ENCODE measurements at regions not wholly inside any gene's neighbourhood (a gene's known extent, or its start where the extent isn't known, plus 50 kb on each side); places are given as distances from the start of the nearest gene placed in this dataset.
A peak's percentile ranks its signal among the peaks of the same experiment; 100 is the strongest.

DNA sequence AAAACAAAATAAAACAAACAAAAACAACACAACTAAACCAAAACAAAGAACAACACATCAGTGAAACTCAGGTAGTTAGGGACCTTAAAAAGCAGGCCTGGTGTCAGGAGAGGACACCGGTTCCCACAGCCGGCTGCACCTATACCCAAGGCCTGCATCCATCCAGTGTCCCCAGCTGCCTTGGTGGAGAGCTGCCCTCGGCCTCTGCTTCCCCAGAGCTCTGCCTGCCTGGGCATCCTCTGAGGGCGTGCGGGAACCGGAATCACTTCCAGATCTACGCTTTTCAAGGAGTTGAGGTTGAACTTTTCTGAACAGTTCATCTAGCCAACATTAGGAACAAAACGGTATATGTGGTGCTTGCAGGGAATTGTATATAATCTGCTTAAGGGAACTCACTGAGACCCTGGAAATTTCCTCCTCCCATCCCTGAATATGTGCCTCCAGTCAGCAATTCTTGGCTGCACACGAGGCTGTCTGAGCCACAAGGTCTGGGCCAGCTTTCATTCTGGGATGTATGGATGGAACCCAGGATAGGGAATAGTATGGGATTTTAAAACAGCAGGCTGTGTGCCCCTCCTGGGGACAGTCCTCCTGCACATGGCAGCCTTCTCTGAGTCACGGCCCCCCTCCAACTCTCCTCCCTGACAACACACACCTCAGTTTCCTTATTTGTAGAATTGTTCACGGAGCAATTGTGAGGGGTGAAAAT, 319.0 kb upstream of the RTL1 start:
- Histone ChIP-seq H3K9ac (ENCODE audit: low read depth in 2 of 2, low read length in 2 of 2) (no peak overlapping the region), H3K4me1 (no peaks in the 10 kb centered on the region), H3K9me3 (no peaks in the 10 kb centered on the region), H3K36me3 (no peaks in the 10 kb centered on the region), H3K4me3 (no peak overlapping the region), H3K27ac (no peak overlapping the region), H3K27me3 (no peaks in the 10 kb centered on the region)
- peak; percentile 7 for DNase-seq
- no peak for TF ChIP-seq CTCF (IDR thresholded peaks at IDR 0.05)
- intact Hi-C loops (cut with DNase I): no loop called here

- intact Hi-C loops (cut with DNase I): no loop called here
- no peaks in the 10 kb centered on the region for H3K9me3 ChIP-seq
- H3K4me1 ChIP-seq: no peaks in the 10 kb centered on the region
- DNase-seq: peak; percentile 9
- H3K27me3 ChIP-seq: no peaks in the 10 kb centered on the region
- no peak overlapping the region for H3K4me3 ChIP-seq
- H3K9ac ChIP-seq (ENCODE audit: low read depth in 2 of 2, low read length in 2 of 2): no peak overlapping the region
- H3K36me3 ChIP-seq: no peaks in the 10 kb centered on the region
- TF ChIP-seq CTCF (IDR thresholded peaks at IDR 0.05): no peak
- H3K27ac ChIP-seq: no peak overlapping the region
Observed at GRCh38 chr14:101223127-101223526, 319.6 kb upstream of the RTL1 start.

DNA sequence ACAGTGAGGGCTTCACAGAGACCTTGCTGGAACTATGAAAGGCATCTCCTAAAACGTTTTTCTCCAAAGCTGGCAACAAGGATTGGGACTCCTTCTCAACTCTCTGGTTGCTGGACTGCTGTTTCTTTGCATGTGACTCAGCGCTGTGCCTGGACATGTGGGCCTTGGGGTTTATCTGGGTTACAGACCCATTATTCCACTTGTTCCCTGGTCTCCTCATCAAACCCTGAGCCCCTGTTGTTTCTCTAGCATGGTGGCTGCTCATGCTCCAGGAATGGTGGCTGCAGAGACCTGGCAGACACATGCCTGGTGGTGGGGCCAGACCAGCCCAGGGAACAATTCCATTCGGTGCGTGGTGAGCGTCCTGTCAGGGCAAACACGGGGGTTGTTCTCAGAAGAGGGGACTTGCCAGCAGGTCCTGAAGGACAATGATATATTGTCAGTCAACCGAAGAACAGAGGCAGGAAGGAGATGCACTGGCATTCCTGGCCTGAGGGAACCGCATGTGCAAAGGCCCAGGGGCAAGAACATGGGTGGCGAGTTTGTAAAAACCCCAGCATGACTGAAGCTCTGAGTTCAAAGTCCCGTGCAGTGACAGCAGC, 320.1 kb upstream of the RTL1 start:
- no peak for TF ChIP-seq CTCF (IDR thresholded peaks at IDR 0.05)
- intact Hi-C loops (cut with DNase I): no loop called here
- DNase-seq: peak; percentile 12
- Histone ChIP-seq H3K27ac (no peak overlapping the region), H3K36me3 (no peaks in the 10 kb centered on the region), H3K9me3 (no peaks in the 10 kb centered on the region), H3K9ac (ENCODE audit: low read depth in 2 of 2, low read length in 2 of 2) (no peak overlapping the region), H3K4me1 (no peaks in the 10 kb centered on the region), H3K4me3 (no peak overlapping the region), H3K27me3 (no peaks in the 10 kb centered on the region)

- intact Hi-C loops (cut with DNase I): no loop called here
- H3K4me3 ChIP-seq: no peak overlapping the region
- no peaks in the 10 kb centered on the region for H3K9me3 ChIP-seq
- no peaks in the 10 kb centered on the region for H3K4me1 ChIP-seq
- peak overlapping the region in 1 of 2 donors; percentile 12 for H3K9ac ChIP-seq (ENCODE audit: low read depth in 2 of 2, low read length in 2 of 2)
- peak; percentile 11 for DNase-seq
- TF ChIP-seq CTCF (IDR thresholded peaks at IDR 0.05): no peak
- no peak overlapping the region for H3K27ac ChIP-seq
- H3K36me3 ChIP-seq: no peaks in the 10 kb centered on the region
- H3K27me3 ChIP-seq: no peaks in the 10 kb centered on the region
Observed at GRCh38 chr14:101224356-101225156, 321.0 kb upstream of the RTL1 start.

DNA sequence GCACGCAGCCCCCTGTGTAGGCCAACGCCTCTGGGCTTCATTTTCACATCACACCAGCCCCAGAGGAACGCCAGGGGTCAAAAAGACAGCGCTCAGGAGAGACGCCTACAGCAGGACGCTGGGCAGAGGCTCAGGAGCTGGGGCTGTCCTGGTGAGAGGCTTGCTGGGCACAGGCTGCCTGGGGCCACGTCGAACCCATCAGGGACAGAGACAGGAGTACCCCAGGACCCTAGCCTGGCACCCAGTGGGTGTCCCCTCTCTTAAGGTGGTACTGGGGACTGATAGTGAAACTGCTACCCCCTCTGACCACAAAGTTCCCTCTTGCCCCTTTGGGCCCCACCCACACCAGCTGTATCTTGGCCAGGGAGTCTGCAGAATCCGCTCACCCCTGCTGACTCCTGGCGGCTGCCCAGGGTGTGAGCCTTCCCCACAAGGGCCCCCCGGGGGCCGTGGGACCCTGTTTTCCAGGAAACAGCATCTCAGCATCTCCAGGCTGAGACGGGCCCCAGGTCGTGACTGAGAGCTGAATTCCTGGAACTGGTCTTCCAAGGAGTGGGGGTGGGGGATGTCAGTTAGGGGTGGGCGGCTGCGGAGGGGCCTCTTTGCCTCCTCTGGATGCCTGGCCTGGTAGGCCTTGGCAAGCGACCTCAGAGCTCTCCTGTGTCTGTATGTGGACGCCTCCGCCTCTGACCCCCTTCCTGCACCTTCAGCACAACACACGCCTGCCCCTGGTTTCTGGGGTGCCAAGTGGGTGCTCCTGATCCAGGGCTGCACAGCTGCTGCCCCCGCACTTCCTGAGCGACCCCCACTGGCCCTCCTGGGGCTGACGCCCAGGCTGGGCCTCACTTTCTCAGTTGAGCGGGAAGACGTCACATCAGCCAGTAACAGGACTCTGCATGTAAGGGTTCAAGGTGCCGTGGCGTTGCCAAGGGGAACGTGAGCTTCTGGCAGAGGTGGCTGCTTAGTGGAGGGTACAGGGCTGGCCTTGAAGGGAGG, 321.9 kb upstream of the RTL1 start:
- intact Hi-C loops (cut with DNase I): no loop called here

More for the DNA sequence above, 321.9 kb upstream of the RTL1 start:
- Histone ChIP-seq H3K9ac (ENCODE audit: low read depth in 2 of 2, low read length in 2 of 2) (no peak overlapping the region), H3K27ac (no peak overlapping the region), H3K9me3 (no peaks in the 10 kb centered on the region), H3K4me1 (no peaks in the 10 kb centered on the region), H3K27me3 (no peaks in the 10 kb centered on the region), H3K4me3 (no peak overlapping the region), H3K36me3 (no peaks in the 10 kb centered on the region)
- TF ChIP-seq CTCF (IDR thresholded peaks at IDR 0.05): no peak
- peak; percentile 10 for DNase-seq

Measured in colonic mucosa (tissue), 4 donors.